ENCODE measurements at regions not wholly inside any gene's neighbourhood (a gene's known extent, or its start where the extent isn't known, plus 50 kb on each side); places are given as distances from the start of the nearest gene placed in this dataset.
"Not testable (repeated sequence)": the region's sequence is repeated elsewhere in the genome, so short reads cannot be mapped to it uniquely, and the experiment has no call there.

- not testable (repeated sequence) for DNase-seq
Measured at GRCh38 chr6:147651-148050, 144.6 kb upstream of the DUSP22 start.

- not testable (repeated sequence) for DNase-seq
Measured at GRCh38 chr6:148051-148984, 144.0 kb upstream of the DUSP22 start.

- not testable (repeated sequence) for DNase-seq
Measured at GRCh38 chr6:150147-150546, 142.1 kb upstream of the DUSP22 start.

- DNase-seq: not testable (repeated sequence)
Measured at GRCh38 chr6:152436-152835, 139.9 kb upstream of the DUSP22 start.

- peak; percentile 1 for DNase-seq
Measured at GRCh38 chr6:153026-153425, 139.3 kb upstream of the DUSP22 start.

GRCh38 chr6:153867-154266, 138.4 kb upstream of the DUSP22 start:
- DNase-seq: not testable (repeated sequence)

GRCh38 chr6:154321-155092, 137.8 kb upstream of the DUSP22 start:
- DNase-seq: not testable (repeated sequence)

GRCh38 chr6:156010-156409, 136.3 kb upstream of the DUSP22 start:
- no peak for DNase-seq

- not testable (repeated sequence) for DNase-seq
Measured at GRCh38 chr6:156441-157140, 135.7 kb upstream of the DUSP22 start.

GRCh38 chr6:157176-157575, 135.1 kb upstream of the DUSP22 start:
- not testable (repeated sequence) for DNase-seq

- DNase-seq: not testable (repeated sequence)
Measured at GRCh38 chr6:161657-162056, 130.6 kb upstream of the DUSP22 start.

- DNase-seq: no peak
Measured at GRCh38 chr6:164720-165119, 127.6 kb upstream of the DUSP22 start.

GRCh38 chr6:165263-165662, 127.0 kb upstream of the DUSP22 start:
- no peak for DNase-seq

GRCh38 chr6:165906-166305, 126.4 kb upstream of the DUSP22 start:
- no peak for DNase-seq

- peak; percentile 16 for DNase-seq
Measured at GRCh38 chr6:168865-169455, 123.3 kb upstream of the DUSP22 start.

- DNase-seq: no peak
Measured at GRCh38 chr6:174036-174435, 118.3 kb upstream of the DUSP22 start.

GRCh38 chr6:175680-176079, 116.6 kb upstream of the DUSP22 start:
- no peak for DNase-seq

- no peak for DNase-seq
Measured at GRCh38 chr6:176766-177165, 115.5 kb upstream of the DUSP22 start.

GRCh38 chr6:178119-178518, 114.2 kb upstream of the DUSP22 start:
- DNase-seq: no peak

GRCh38 chr6:178929-179328, 113.4 kb upstream of the DUSP22 start:
- DNase-seq: not testable (repeated sequence)

GRCh38 chr6:179340-179950, 112.8 kb upstream of the DUSP22 start:
- no peak for DNase-seq

GRCh38 chr6:180091-180694, 112.1 kb upstream of the DUSP22 start:
- not testable (repeated sequence) for DNase-seq
